ENCODE measurements at regions not wholly inside any gene's neighbourhood (a gene's known extent, or its start where the extent isn't known, plus 50 kb on each side); places are given as distances from the start of the nearest gene placed in this dataset.

GRCh38 chr14:65943916-65944410, 531.4 kb downstream of the FUT8 start (continued):
- no peak for TF ChIP-seq SUPT20H (IDR thresholded peaks at IDR 0.05; ENCODE audit: borderline replicate concordance, control insufficient read depth, low read depth, low read length)
- no peak for TF ChIP-seq FOXM1 (IDR thresholded peaks at IDR 0.05; ENCODE audit: low read depth, low read length)

GRCh38 chr14:65945327-65945726, 532.8 kb downstream of the FUT8 start:
- H3K79me2 ChIP-seq (ENCODE audit: control insufficient read depth, insufficient read depth, low read length) = no peaks in the 10 kb centered on the region
- in situ Hi-C loops (cut with MboI) (no loop called here), intact Hi-C loops (cut with micrococcal nuclease; ENCODE audit: unreplicated experiment) (no loop called here)
- ATAC-seq = no peak
- no peak overlapping the region for H3K4me2 ChIP-seq (ENCODE audit: control insufficient read depth, insufficient read depth)
- 20% methylated on average over 3 of the region's 3 CpGs for WGBS (ENCODE audit: insufficient coverage, insufficient replicate concordance, low lambda C conversion rate, missing lambda C conversion rate)
- no peak overlapping the region for H2AFZ ChIP-seq (ENCODE audit: control insufficient read depth, low read depth, low read length)
- ChIA-PET SMC1A (ENCODE audit: uncharacterized antibody, unreplicated experiment) (no interaction called here), RAD21 (ENCODE audit: unreplicated experiment) (no interaction called here), CTCF (interaction anchor here (1.6 kb wide), 1 partner anchor 14 kb away, joined by 5 read pairs; no protein-coding TSS in a partner anchor), POLR2A (no interaction called here)
- no peak for DNase-seq (ENCODE audit: low read depth, low spot score)
- BruUV-seq (replicated peaks) = no TSS peak
- no peak overlapping the region for H3K27ac ChIP-seq (ENCODE audit: control insufficient read depth, insufficient read depth)
- H3K36me3 ChIP-seq (ENCODE audit: control insufficient read depth in 2 of 2, insufficient read depth in 2 of 2, low read length in 1 of 2) = no peaks in the 10 kb centered on the region
- no peak for FAIRE-seq
- no peaks in the 10 kb centered on the region for H4K20me1 ChIP-seq (ENCODE audit: control insufficient read depth, insufficient read depth)
- no peak overlapping the region for H3K9ac ChIP-seq (ENCODE audit: control insufficient read depth, insufficient read depth, low read length)
- H3K4me1 ChIP-seq (ENCODE audit: control insufficient read depth, insufficient read depth, low read length) = peaks cover 3% of the 10 kb centered on the region; the same call in 1 of the 2 replicates
- H3K27me3 ChIP-seq (replicated peaks in 1 of 2; ENCODE audit: control insufficient read depth in 2 of 2, insufficient read depth in 2 of 2, low read length in 1 of 2) = peaks cover 0 to 2% of the 10 kb centered on the region in 2 experiments; a peak in 3 of 4 replicates
- no peaks in the 10 kb centered on the region for H3K9me3 ChIP-seq (replicated peaks; ENCODE audit: control insufficient read depth, insufficient read depth, low read length)
- H3K4me3 ChIP-seq = no peak overlapping the region
- TF ChIP-seq BRCA1 (IDR thresholded peaks at IDR 0.05; ENCODE audit: low read depth, low read length) (no peak), IRF5 (IDR thresholded peaks at IDR 0.05; ENCODE audit: borderline replicate concordance) (no peak), GATAD2B (conservative IDR thresholded peaks at IDR 0.05; ENCODE audit: low read depth) (no peak), CUX1 (IDR thresholded peaks at IDR 0.05; ENCODE audit: insufficient replicate concordance, low read depth, low read length) (no peak), ZNF274 (IDR thresholded peaks at IDR 0.05; ENCODE audit: insufficient read depth, insufficient read length) (no peak), CREM (IDR thresholded peaks at IDR 0.05; ENCODE audit: low read depth) (no peak), RBBP5 (conservative IDR thresholded peaks at IDR 0.05) (no peak), ATF2 (IDR thresholded peaks at IDR 0.05; ENCODE audit: low read length) (no peak), BMI1 (IDR thresholded peaks at IDR 0.05; ENCODE audit: borderline replicate concordance) (no peak), FOS (IDR thresholded peaks at IDR 0.05; ENCODE audit: borderline replicate concordance, extremely low read depth, insufficient read length) (no peak)

Measured in GM12878 (cell line).